ENCODE measurements at regions not wholly inside any gene's neighbourhood (a gene's known extent, or its start where the extent isn't known, plus 50 kb on each side); places are given as distances from the start of the nearest gene placed in this dataset.
A peak's percentile ranks its signal among the peaks of the same experiment; 100 is the strongest.

DNA sequence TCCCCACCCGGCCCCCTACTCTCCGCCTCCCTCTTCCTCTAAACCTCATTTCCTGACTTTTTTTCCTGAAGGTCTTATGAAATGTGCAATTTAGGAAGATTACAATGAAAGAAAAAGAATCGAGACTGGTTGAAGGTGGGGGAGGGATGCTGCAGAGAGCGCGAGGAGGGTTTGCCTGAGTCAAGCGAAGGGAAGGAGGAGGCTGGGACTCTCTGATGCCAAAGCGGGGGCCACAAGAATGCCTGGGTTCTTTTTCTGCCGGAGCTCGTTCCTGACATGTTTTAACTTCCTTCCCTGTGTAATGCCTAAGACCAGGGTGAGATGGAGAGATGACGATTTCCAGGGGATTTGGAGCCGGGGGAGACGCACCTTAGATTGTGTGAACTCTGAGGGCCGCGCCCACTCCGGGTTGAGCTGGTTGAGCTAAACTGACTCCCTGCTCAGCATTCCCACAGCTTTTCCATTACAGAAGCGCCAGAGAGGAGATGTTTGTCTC is 270.5 kb upstream of the SORL1-AS1 start:
- no peak for DNase-seq

DNA sequence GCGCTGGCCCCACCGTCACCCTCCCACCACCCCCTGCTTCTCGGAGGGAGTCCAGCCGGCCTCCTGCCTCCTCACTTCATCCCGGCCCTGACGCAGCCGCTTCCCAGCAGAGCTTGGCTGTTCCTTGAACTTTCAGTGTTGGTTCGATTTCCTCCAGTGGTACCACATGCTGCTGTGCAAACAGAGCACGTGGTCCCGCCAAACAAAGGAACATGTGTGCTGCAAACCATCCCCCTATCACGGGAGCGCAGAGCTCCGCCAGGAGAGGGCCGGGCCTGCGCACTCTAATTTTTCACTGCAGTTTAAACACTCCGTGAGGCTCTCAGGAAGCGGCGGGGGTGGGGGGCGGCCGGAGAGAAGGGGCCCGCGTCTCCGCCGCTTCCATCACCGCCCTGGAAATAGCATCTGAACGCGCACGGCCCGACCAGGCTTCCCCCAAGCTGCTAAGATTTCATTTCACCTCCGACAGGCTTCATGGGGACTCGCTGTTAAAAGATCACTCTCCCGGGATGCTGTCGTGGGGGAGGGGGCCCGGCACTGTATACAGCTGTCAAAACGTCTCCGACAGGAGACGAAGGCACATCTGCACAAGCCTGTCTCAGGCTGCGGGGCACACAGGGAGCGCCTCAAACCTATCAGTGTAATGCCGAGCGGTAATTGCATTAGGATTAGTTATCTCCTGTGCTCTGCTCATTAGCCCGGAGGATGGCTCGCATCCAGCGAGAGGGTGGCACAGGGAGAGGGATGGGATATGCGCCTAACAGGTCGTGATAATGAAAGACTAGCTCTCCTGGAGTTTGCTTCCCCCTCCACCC is 269.9 kb upstream of the SORL1-AS1 start:
- DNase-seq, result peak in 1 of 2 donors; percentile 0

DNA sequence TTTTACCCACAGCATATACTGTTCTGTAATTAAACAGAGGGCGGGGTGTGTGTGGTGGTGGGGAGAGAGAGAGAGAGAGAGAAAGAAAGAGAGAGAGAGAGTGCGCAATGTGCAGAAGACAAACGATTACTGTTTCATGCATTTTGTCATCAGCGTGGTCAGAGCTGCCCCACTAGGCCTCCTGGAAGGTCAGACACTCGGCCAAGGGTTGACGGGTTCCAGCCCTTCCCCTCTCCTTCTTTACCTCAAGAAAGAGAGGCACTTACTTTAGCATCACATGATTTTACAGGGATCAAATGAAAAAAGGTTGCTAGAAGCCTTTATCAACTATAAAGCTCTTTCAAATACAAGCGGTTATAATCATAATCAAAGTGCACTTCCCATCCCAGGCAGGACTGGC is 269.2 kb upstream of the SORL1-AS1 start:
- DNase-seq, result no peak

DNA sequence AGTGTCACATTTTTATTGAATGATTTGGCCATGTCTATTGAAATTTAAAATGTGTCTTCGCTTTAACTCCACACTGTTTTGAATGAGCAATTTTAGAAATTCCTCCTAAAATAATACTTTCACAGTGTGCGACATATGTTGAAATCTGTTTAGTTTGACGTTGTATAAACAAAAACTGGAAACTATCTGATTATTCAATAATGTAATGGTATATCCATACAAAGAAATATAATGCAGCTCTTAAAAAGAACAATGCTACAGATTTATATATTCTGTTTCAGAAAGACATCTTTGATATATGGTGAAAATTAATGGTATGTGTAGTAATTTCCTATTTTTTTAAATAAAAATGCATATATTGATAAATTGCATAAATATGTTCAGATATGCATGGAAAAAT is 268.7 kb upstream of the SORL1-AS1 start:
- no peak for DNase-seq

DNA sequence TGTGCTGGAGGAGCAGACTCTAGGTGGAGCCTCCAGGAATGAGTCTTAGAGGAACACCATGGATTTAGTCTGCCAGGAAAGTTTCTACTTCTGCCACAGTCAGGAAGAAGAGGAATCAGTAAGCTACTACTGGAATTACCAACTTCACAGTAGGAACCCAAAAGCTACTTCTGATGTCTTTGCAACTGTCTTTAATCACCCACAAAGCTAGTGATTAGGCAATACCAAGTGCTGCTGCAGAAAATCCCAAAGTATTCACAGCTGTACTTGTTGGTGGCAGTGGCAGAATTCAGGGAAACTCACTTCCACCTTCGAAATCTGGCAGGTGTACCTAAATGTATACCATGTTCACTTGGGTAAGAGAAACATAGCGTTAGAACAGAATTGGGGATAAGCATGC is 264.5 kb upstream of the SORL1-AS1 start:
- no peak for DNase-seq

DNA sequence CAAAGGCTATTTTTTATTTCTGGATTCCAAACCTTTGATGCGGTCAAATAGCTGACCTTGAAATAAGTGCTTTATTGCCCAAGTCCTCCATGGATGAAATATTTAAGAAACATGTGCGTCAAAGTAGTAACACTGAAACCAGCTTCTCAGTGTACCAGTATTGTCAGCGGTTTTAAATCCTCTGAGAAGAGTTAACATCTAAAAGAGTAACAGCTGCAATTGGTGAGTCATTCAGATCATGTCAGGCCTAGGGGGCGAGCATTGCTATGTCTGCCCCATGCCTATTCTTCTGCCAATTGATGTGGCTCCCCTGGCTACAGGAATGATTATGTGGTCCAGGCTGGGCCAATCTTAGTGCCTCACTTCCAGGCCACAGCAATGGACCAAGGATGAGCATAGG is 263.3 kb upstream of the SORL1-AS1 start:
- no peak for DNase-seq

DNA sequence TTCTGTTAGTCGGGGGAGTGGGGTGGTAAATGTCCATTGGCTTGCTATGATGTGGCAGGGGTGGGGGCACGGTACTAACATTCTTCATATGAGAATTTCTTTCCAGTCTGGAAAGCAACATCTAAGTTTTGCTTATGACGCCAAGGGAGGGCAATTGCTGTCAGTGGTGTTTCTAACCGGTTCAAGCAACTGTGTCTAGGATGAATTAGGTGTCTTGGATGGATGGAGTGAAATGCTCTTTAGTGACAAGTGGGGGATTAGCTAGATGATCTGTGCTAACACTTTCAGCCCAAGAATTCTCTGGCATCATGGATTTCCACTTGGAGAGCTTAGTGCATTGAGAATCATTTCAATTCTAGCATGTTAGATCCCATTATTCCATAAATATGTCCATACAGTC is 262.6 kb upstream of the SORL1-AS1 start:
- DNase-seq, result no peak

DNA sequence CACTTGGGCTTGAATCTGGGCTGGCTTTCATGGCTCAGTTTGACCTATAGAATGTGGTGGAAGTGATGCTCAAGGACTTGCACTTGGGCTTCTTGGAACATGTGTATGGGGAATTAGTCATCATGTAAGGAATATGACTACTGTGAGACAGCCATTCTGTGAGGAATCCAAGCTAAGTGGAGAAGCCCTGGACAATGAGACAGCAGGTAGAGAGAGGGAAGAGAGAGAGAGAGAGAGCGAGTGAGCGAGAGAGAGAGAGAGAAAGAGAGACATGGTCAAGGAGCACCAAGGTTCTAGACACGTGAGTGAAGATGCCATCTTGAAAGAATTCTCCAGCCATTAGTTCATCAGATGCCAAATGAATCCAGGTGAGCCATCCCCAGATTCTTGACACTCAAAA is 261.6 kb upstream of the SORL1-AS1 start:
- DNase-seq, result no peak

DNA sequence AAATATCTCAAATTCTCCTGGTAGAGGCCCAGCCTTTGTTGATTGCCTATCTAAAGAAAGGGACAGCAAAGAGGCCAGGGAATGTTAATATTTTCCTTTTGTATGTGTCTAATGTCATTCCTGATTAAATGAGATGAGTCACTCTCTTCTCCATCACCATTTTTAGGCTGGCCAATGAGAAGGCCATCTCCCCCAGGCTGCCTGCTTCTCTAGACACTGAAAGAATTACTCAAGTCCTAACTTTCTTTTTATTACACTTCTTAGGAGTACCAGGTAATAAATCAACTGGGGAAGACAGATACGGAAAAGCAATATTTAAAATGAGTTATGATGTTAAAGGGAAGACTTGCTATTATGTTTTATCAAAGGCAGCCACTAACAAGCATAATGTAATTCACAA is 259.2 kb upstream of the SORL1-AS1 start:
- no peak for DNase-seq

DNA sequence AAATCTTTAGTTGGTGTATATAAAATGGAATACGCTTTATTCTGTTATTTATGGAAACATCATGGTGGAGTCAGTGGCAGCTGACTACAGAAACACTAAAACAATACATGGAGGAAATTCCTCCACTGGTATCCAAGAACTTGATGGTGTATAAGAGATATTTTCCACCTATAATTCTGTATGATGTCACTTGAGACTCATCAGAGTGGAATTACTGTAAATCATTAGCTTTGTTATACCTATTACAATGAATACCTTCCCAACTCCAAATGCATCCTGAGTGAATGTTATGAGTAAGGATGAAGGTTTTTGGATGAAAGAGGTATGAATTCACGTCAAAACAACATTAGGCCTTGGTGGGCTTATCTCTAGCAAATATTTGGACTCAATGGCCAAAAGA is 258.5 kb upstream of the SORL1-AS1 start:
- no peak for DNase-seq

DNA sequence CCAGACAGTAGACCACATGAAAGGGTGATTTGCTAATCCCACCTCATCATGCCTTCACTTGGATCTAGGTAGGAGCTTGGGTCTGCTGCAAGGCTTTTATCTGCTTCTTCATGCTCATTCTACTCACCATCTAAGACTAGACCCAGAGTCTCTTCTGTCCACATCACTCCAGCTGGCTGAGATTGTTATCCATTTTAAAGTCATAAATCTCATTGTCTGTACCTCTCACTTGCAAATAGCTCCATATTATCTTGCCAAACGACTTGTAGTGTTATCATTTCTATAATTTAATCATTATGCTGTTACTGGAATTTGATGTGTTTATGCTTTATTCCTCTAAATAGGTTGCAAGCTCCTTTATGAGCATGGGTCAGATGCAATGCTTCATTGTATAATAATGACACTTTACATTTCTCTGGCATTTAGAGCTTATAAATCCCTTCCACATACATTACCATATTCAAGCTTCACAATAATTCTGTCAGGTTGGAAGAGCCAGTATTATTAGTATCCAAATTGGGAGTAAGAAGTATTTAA is 254.2 kb upstream of the SORL1-AS1 start:
- no peak for DNase-seq

DNA sequence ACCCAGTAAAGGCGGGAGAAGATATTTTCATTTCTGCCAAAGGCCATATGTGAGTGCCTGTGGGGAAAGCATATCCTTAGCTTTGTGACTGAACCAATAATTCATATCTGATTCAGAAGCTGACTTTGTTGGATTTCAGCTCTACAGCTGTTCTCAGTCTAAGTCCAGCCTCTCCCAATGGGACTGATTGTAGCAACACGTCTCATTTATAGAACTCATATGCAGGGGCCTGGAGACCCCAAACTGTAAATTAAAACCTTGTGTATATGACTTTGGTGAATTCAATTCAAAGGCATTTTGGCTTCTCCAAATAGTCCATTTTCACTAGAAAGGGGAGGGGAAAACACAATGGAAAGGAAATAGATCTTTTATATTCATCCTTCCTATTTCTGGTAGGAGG is 250.4 kb upstream of the SORL1-AS1 start:
- DNase-seq, result no peak

DNA sequence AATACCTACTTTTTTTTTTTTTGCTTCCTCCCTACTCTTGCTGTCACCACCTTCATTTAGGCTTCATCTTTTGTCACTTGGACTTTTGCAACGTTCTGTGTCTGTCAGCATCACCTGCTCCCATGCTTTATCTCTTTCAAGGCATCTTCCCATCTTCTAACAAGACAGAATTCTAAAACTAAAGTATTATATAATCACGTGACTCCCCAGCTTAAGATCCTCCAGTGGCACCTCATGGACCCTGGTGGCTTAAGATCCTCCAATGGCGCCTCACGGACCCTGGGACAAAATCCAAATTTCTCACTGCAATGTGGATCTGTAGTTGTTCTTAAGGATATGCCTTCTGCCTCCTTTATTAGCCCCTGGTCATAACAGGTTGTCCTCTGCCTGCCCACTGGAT is 248.2 kb upstream of the SORL1-AS1 start:
- no peak for DNase-seq

DNA sequence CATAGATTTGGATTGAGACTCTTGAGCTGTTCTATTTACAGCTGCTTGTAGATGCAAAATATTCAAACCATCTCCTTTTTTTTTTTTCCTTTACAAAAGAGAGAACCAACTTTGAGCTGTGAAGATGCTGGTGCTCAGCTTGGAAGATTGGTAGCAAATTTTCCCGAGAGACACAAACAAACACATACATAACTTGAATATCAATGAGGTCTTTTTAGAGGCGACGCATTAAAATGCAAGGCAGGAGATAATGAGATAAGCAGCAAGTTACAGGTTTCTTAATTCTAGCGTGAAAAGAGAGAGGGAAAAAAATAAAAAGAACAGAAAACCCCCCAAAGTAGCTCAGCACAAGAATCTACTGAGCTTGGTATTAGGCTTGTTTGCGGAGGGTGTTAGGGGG is 247.0 kb upstream of the SORL1-AS1 start:
- DNase-seq, result no peak

DNA sequence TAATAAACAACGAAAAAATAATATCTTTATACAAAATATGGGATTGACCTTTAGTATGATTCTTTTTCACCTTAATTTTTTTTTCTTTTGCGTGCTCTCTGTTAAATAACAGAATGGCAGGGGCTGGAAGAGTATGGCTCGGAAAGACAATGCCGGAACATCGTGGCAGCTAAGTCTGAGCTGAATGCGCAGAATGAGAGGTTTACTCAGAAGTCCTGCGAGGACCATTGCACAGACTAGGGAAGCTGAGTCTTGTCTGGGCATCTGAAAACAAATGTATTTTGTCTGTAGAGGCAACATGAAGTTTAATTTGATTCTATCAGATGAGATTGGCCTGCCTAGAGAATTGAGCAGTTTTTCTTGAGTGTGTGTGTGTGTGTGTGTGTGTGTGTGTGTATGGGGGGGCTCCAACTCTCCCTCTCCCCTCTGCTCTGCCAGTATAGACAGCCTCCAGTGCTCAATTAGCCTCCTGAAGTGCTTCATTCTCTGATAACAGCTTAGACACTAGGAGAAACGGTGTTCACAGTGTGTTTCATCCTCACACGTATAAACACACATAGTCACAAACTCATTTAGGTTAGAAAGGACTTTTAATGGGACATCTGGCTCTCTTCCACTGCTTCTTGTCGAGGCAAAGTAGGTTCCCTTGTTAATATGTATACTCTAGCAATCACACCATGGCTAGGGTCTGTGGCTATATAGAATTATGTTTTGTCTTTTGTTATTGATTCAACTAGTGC is 244.3 kb upstream of the SORL1-AS1 start:
- no peak for DNase-seq

DNA sequence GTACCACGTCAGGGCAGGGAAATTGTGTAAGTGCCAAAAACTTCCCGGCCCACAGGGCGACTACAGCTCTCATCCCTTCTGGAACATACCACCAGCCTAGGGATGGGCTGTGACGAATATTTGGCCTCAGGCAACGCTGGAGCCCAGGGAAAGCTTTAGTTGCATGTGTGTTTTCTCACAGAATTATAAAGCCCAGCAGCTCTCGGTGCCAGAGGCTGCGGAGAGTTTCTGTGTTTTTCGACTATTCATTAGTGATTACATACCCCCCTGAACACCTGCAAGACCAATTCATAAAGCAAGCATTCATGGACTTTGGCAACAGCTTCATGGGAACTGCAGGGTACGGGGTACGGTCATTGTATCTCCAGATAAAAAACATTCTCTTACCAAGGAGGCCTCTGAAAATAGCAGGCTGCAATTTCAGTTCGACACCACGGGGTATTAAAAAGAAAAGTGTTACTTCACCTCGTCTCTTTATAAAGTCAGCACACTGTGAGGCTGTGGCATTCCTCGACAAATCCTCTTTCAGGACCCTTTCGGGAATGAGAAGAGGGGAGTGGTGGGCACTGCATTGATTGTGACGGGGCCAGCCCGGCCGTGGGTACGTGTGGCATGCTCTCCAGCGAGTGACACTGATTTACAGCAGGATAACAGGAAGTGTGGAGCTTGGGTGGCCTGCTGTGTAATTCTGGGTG is 243.6 kb upstream of the SORL1-AS1 start:
- DNase-seq, result no peak

DNA sequence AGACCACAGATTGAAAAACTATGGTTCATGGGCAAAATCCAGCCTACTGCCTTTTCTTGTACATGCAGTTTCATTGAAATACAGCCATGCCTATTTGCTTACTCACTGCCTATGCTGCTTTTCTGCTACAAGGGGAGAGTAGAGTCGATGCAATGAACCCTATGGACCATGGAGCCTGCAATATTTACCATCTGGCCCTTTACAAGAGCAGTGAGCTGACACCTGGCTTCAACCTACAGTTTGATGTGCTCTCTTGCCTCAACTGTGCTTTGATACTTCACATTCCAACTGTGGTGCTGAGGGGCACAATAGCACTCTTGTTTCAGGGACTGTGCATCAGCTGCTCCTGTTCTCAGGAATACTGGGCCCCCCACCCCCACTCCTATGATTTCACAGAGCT is 239.5 kb upstream of the SORL1-AS1 start:
- no peak for DNase-seq

DNA sequence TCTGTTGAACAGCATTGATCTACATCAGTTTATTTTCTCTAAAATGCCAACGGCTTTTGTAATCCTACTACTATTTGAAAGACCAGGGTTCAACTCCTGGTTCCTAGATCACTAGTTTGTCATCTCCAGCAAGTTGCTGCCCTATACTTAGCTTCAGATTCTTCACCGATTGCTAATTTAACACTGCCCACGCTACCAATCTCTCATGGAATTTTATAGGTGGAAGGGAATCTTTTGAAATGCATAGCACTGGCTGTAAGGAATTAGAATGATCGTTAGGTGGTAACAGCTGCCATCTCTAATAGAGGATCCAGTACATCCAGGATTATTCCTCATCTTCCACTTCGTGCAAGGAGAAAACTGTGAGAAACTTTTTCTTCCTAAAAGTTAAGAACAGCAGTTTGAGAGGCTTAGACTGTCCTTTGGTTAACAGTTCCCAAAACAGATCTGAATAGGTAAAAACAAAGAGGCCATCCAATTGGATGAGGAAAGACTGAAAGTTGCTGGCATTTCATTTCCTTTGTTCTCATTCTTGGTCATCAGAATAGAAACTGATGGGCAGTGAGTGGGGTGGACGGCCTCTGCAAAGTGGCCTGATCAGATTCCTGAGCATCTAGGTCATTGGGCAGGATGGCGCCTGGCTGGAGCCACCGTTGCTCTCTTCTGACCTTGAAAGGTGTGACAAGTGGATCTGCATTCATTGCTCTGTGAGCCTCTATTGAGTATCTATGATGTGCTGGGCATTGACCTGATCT is 236.3 kb upstream of the SORL1-AS1 start:
- DNase-seq, result no peak

DNA sequence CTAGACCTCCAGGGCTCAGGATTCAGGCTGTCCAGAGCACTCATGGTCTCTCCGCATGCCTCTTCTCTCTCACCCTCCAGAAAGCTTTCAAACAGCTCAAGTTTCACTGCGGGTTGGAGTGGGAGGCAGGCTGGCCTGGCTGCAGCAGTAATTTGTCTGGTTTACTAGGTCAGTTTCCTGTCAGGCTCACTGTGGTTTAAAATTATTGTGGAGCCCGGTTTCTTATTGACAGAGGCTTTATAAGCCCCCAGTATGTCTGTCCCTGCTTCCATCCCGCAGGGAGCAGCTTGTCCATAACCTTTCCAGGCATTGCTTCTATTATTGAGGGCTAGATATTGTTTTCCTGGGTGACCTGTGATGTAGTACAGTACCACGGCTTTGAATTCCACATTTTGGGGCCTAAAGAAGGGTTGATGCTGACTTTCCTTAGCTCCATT is 235.3 kb upstream of the SORL1-AS1 start:
- no peak for DNase-seq

DNA sequence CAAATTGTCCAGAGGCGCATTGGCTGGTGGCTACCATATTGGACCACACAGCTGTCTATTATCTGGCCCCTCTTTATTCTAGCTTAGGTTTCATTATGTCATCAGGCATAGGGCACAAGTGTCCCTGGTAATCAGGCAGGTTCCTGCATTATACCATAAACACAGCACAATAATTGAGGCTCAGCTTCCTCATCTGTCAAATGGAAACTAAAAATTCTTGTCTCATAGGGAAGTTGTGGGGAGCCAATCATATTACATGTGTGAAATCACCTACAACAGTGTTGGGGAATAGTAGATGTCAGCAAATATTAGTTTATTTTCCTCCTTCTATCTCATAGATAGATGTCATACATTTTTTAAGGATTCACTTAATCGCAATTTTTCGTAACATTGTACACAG is 231.0 kb upstream of the SORL1-AS1 start:
- DNase-seq, result peak; percentile 8 to 14
